ENCODE measurements at regions not wholly inside any gene's neighbourhood (a gene's known extent, or its start where the extent isn't known, plus 50 kb on each side); places are given as distances from the start of the nearest gene placed in this dataset.
A peak's percentile ranks its signal among the peaks of the same experiment; 100 is the strongest.

- no peaks in the 10 kb centered on the region for H3K9me3 ChIP-seq
- no peaks in the 10 kb centered on the region for H3K4me1 ChIP-seq
- H3K27me3 ChIP-seq, result no peaks in the 10 kb centered on the region
- H3K36me3 ChIP-seq, result no peaks in the 10 kb centered on the region
- no peak for DNase-seq (ENCODE audit: low spot score in 2 of 2)
- peak overlapping the region; percentile 19 to 55 for H3K27ac ChIP-seq
- TF ChIP-seq POLR2A (IDR thresholded peaks at IDR 0.05) (no peak), POLR2AphosphoS5 (IDR thresholded peaks at IDR 0.05) (no peak), CTCF (IDR thresholded peaks at IDR 0.05) (no peak)
- intact Hi-C loops (cut with DNase I; ENCODE audit: low total_unique reads), result no loop called here
- no peak overlapping the region for H3K4me3 ChIP-seq
Observed at GRCh38 chr2:38430196-38430595, 53.1 kb upstream of the ATL2 start.

- Histone ChIP-seq H3K27ac (peak overlapping the region in 1 of 2 donors; percentile 1), H3K4me3 (no peak overlapping the region), H3K36me3 (no peaks in the 10 kb centered on the region), H3K27me3 (no peaks in the 10 kb centered on the region), H3K4me1 (no peaks in the 10 kb centered on the region), H3K9me3 (no peaks in the 10 kb centered on the region)
- TF ChIP-seq CTCF (IDR thresholded peaks at IDR 0.05) (no peak), POLR2AphosphoS5 (IDR thresholded peaks at IDR 0.05) (no peak), POLR2A (IDR thresholded peaks at IDR 0.05) (no peak)
- no peak for DNase-seq (ENCODE audit: low spot score in 2 of 2)
- intact Hi-C loops (cut with DNase I; ENCODE audit: low total_unique reads), result no loop called here
Observed at GRCh38 chr2:38427936-38428335, 50.9 kb upstream of the ATL2 start.

- H3K9me3 ChIP-seq, result no peaks in the 10 kb centered on the region
- intact Hi-C loops (cut with DNase I; ENCODE audit: low total_unique reads), result no loop called here
- no peak overlapping the region for H3K27ac ChIP-seq
- no peaks in the 10 kb centered on the region for H3K4me1 ChIP-seq
- no peaks in the 10 kb centered on the region for H3K36me3 ChIP-seq
- no peaks in the 10 kb centered on the region for H3K27me3 ChIP-seq
- TF ChIP-seq POLR2AphosphoS5 (IDR thresholded peaks at IDR 0.05) (no peak), POLR2A (IDR thresholded peaks at IDR 0.05) (no peak), CTCF (IDR thresholded peaks at IDR 0.05) (no peak)
- H3K4me3 ChIP-seq, result no peak overlapping the region
- DNase-seq (ENCODE audit: low spot score in 2 of 2), result no peak
Observed at GRCh38 chr2:38427054-38427453, 50.0 kb upstream of the ATL2 start.
